ACC112 (cell line): ENCODE measurements at regions not wholly inside any gene's neighbourhood (a gene's known extent, or its start where the extent isn't known, plus 50 kb on each side); places are given as distances from the start of the nearest gene placed in this dataset.

Source experiments
- H2AFZ ChIP-seq: fragments of 200-600 bp; sonication (generic); one replicate; pipeline ENCODE4 v1.6.0; 2017; ENCODE audit warnings: antibody characterized with exemption, low read length; ENCODE audit not compliant: unreplicated experiment
- H3K27ac ChIP-seq: fragments of 200-600 bp; sonication (generic); 2 replicates; pipeline ENCODE4 v1.5.1; 2014; ENCODE audit warnings: low read depth, mild to moderate bottlenecking, antibody characterized with exemption, low read length, moderate library complexity
- H3K27me3 ChIP-seq: fragments of 200-600 bp; sonication (generic); 2 replicates; pipeline ENCODE4 v1.6.1; 2014; ENCODE audit warnings: mild to moderate bottlenecking, antibody characterized with exemption, low read length, moderate library complexity, mixed read lengths; ENCODE audit not compliant: insufficient read depth
- H3K36me3 ChIP-seq: fragments of 200-600 bp; sonication (generic); 2 replicates; pipeline ENCODE4 v1.6.1; 2016; ENCODE audit warnings: mild to moderate bottlenecking, antibody characterized with exemption, low read length, moderate library complexity, mixed read lengths; ENCODE audit not compliant: insufficient read depth
- H3K4me1 ChIP-seq: fragments of 200-600 bp; sonication (generic); one replicate; pipeline ENCODE4 v1.6.1; 2016; ENCODE audit warnings: low read length, mixed read lengths; ENCODE audit not compliant: insufficient read depth, unreplicated experiment, control insufficient read depth
- H3K4me3 ChIP-seq: fragments of 200-600 bp; sonication (generic); 2 replicates; pipeline ENCODE4 v1.5.1; 2014; ENCODE audit warnings: mild to moderate bottlenecking, low read depth, low read length
- H3K79me2 ChIP-seq: fragments of 200-600 bp; sonication (generic); one replicate; pipeline ENCODE4 v1.6.0; 2016; ENCODE audit warnings: low read length; ENCODE audit not compliant: control insufficient read depth, unreplicated experiment, insufficient read depth

DNA sequence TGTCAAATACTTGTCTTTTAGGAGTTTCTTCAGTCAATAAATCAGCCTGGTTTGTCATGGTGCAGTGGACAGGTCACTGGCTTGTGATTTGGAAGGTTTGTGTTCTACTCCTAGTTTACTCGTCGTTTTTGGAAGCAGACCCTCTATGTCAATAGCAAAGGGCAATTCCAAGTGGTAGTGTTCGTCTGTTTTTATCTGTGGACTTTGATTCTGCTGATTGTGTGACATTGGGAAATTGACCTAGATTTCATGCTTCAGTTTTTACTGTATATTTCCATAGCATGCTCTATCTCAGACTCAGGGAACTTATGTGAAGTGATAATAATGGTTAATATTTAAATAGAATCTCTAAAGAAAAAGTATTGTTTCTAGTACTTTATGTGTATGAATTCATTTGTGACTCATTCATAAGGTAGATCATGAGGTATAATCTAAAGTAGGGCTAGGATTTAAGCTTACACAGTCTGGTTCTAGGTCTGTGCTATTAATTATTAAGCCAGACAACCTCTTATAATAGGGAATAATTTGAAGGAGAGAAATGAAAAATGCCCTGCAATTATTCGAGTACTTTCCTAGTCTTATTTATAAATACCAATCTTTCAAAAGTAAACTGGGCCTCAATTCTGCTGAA lies 198.1 kb downstream of the REEP3 start:
- H3K4me1 ChIP-seq = peaks cover 11% of the 10 kb centered on the region
- no peak overlapping the region for H2AFZ ChIP-seq

GRCh38 chr10:63720072-63720537 lies 198.9 kb downstream of the REEP3 start:
- peak overlapping the region; percentile 52; the same call in 1 of the 2 replicates for H3K4me3 ChIP-seq
- no peak overlapping the region for H3K27ac ChIP-seq
- no peaks in the 10 kb centered on the region for H3K36me3 ChIP-seq
- H3K4me1 ChIP-seq = peaks cover 11% of the 10 kb centered on the region
- no peaks in the 10 kb centered on the region for H3K79me2 ChIP-seq
- no peaks in the 10 kb centered on the region for H3K27me3 ChIP-seq
- H2AFZ ChIP-seq = no peak overlapping the region

More for the DNA sequence above, 198.1 kb downstream of the REEP3 start:
- H3K36me3 ChIP-seq = no peaks in the 10 kb centered on the region
- no peak overlapping the region for H3K4me3 ChIP-seq
- no peaks in the 10 kb centered on the region for H3K27me3 ChIP-seq
- no peaks in the 10 kb centered on the region for H3K79me2 ChIP-seq
- H3K27ac ChIP-seq = no peak overlapping the region

DNA sequence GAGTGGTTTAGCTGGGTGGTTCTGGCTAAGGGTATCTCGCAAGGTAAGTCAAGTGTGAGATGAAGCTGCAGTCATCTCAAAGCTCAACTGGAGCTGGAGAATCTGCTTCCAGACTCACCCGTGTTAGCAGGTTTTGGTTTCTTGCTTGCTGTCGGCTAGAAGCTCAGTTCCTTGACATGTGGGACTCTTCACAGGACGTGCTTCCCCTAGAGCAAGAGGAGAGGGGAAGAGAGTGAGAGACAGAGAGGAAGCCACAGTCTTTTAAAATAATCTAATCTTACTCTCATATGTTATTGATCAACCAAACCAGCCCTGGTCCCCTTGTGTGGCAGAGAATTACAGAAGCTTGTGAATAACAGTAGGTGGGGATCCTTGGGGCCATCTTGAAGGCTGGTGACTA lies 199.5 kb downstream of the REEP3 start:
- no peaks in the 10 kb centered on the region for H3K27me3 ChIP-seq
- no peak overlapping the region for H3K4me3 ChIP-seq
- H2AFZ ChIP-seq = peak overlapping the region; percentile 44
- H3K36me3 ChIP-seq = no peaks in the 10 kb centered on the region
- no peak overlapping the region for H3K27ac ChIP-seq
- no peaks in the 10 kb centered on the region for H3K79me2 ChIP-seq
- H3K4me1 ChIP-seq = peaks cover 11% of the 10 kb centered on the region

DNA sequence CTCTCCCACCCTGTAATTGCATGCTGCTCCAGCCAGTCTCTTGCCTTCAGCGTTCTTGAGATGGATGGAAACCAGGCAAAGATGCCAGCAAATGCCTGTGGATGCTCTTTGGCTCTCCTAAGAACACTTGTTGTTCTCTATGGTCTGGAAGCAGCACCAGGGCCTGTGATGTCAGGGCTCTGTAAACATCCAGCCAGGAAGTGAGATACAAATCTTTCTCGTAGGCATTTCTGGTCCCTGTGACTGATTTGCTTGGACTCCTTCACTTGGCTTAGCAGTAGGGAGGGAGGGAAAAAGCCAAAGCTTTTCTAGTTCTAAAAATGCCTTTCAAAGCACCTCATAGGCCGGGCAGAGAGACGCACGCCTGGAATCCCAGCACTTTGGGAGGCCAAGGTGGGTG lies 201.3 kb downstream of the REEP3 start:
- Histone ChIP-seq H3K4me3 (no peak overlapping the region), H3K27ac (no peak overlapping the region), H2AFZ (no peak overlapping the region), H3K79me2 (no peaks in the 10 kb centered on the region), H3K36me3 (no peaks in the 10 kb centered on the region), H3K27me3 (peaks cover 18% of the 10 kb centered on the region), H3K4me1 (peaks cover 11% of the 10 kb centered on the region)

DNA sequence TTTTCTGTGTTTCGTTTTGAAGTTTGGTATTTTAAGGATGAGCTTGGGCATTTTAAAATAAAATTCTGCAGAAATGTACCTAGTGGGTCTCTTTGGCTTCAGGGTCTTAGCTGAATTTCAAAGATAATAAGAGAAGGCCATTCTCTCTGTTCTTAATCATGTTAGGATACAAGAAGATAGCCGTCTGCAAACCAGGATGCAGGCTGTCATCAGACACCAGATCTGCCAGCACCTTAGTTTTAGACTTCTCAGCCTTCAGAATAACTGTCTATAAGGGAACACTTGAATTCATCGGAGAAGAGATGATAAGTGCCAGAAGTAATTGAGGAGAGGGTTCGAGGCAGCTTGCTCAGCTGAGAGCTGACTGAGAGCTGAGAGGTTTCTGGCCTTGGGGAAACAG lies 202.1 kb downstream of the REEP3 start:
- H3K27me3 ChIP-seq = peaks cover 19% of the 10 kb centered on the region
- no peak overlapping the region for H2AFZ ChIP-seq
- H3K4me1 ChIP-seq = peaks cover 3% of the 10 kb centered on the region
- no peak overlapping the region for H3K4me3 ChIP-seq
- no peaks in the 10 kb centered on the region for H3K79me2 ChIP-seq
- no peak overlapping the region for H3K27ac ChIP-seq
- no peaks in the 10 kb centered on the region for H3K36me3 ChIP-seq

- Histone ChIP-seq H3K36me3 (no peaks in the 10 kb centered on the region), H3K27ac (no peak overlapping the region), H3K4me3 (no peak overlapping the region), H3K27me3 (peaks cover 19% of the 10 kb centered on the region), H3K4me1 (peaks cover 2% of the 10 kb centered on the region), H3K79me2 (no peaks in the 10 kb centered on the region), H2AFZ (no peak overlapping the region)
These were observed 202.5 kb downstream of the REEP3 start for GRCh38 chr10:63723741-63724140.

DNA sequence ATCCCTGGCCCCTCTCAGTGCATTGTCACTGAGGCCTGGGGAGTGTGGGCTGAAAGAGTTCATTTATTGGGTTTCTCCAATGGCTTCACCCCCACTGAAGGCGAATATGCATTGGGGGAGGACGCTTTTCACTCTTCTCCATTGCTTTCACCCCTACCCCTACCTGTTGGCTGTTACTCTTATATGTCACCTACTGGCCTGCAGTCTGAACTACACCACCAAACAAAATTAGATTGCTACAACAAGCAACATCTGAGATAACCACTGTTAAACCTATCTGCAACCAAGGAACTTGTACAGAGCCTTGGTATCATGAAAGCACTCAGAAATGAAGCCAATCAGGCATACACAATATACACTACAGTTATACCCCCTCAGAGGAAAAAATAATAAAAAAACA lies 203.7 kb downstream of the REEP3 start:
- H2AFZ ChIP-seq = no peak overlapping the region
- peaks cover 2% of the 10 kb centered on the region for H3K4me1 ChIP-seq
- H3K79me2 ChIP-seq = no peaks in the 10 kb centered on the region
- H3K27ac ChIP-seq = no peak overlapping the region
- no peak overlapping the region for H3K4me3 ChIP-seq
- H3K27me3 ChIP-seq = peaks cover 19% of the 10 kb centered on the region
- no peaks in the 10 kb centered on the region for H3K36me3 ChIP-seq

- H2AFZ ChIP-seq = no peak overlapping the region
These were observed 205.7 kb downstream of the REEP3 start for GRCh38 chr10:63726867-63727266.

GRCh38 chr10:63727636-63728035 lies 206.4 kb downstream of the REEP3 start:
- Histone ChIP-seq H2AFZ (no peak overlapping the region), H3K79me2 (no peaks in the 10 kb centered on the region), H3K27me3 (peaks cover 19% of the 10 kb centered on the region), H3K4me3 (no peak overlapping the region), H3K4me1 (no peaks in the 10 kb centered on the region), H3K36me3 (no peaks in the 10 kb centered on the region), H3K27ac (no peak overlapping the region)

More at GRCh38 chr10:63726867-63727266, 205.7 kb downstream of the REEP3 start:
- Histone ChIP-seq H3K4me1 (no peaks in the 10 kb centered on the region), H3K36me3 (no peaks in the 10 kb centered on the region), H3K4me3 (no peak overlapping the region), H3K27ac (no peak overlapping the region), H3K79me2 (no peaks in the 10 kb centered on the region), H3K27me3 (peaks cover 19% of the 10 kb centered on the region)

- no peaks in the 10 kb centered on the region for H3K79me2 ChIP-seq
- no peak overlapping the region for H3K27ac ChIP-seq
- no peaks in the 10 kb centered on the region for H3K36me3 ChIP-seq
- no peak overlapping the region for H3K4me3 ChIP-seq
- no peaks in the 10 kb centered on the region for H3K27me3 ChIP-seq
- H2AFZ ChIP-seq = no peak overlapping the region
- peaks cover 14% of the 10 kb centered on the region for H3K4me1 ChIP-seq
These were observed 214.1 kb downstream of the REEP3 start for GRCh38 chr10:63735305-63735704.

- H3K4me1 ChIP-seq = peaks cover 15% of the 10 kb centered on the region
- no peaks in the 10 kb centered on the region for H3K79me2 ChIP-seq
- no peak overlapping the region for H3K27ac ChIP-seq
- peaks cover 3% of the 10 kb centered on the region; the same call in 1 of the 2 replicates for H3K27me3 ChIP-seq
- no peak overlapping the region for H3K4me3 ChIP-seq
- no peak overlapping the region for H2AFZ ChIP-seq
- H3K36me3 ChIP-seq = no peaks in the 10 kb centered on the region
These were observed 217.2 kb downstream of the REEP3 start for GRCh38 chr10:63738410-63738809.
